ENCODE measurements at regions not wholly inside any gene's neighbourhood (a gene's known extent, or its start where the extent isn't known, plus 50 kb on each side); places are given as distances from the start of the nearest gene placed in this dataset.

- TF ChIP-seq POLR2A (IDR thresholded peaks at IDR 0.05; ENCODE audit: extremely low read depth, insufficient read length) = no peak
- no peak for TF ChIP-seq CTCF (IDR thresholded peaks at IDR 0.05; ENCODE audit: low read depth, low read length)
Measured at GRCh38 chr2:187034434-187034833, 185.5 kb upstream of the ZSWIM2 start.

Measured in NB4 (cell line).